ENCODE measurements at regions not wholly inside any gene's neighbourhood (a gene's known extent, or its start where the extent isn't known, plus 50 kb on each side); places are given as distances from the start of the nearest gene placed in this dataset.
"Not testable (repeated sequence)": the region's sequence is repeated elsewhere in the genome, so short reads cannot be mapped to it uniquely, and the experiment has no call there.

DNA sequence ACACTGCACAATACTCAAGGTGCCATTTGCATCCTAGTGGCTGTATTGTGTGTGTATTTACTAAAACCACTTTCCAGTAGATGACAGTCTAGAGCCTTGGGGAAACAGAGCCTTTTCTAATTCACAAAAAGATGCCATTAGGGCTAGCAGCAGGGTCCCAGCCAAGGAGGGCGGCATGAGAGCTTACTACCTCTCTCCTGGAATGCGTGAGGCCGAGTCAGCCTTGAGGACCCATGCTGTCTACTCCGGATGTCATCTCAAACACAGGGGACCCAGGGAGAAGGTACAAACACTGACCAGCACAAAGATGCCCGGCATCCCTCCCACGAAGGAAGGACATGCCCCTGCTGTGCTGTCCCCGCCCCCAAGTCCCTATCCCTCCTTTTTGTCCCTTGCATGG, 65.5 kb downstream of the CYCS start:
- TF ChIP-seq, protein P1, sequence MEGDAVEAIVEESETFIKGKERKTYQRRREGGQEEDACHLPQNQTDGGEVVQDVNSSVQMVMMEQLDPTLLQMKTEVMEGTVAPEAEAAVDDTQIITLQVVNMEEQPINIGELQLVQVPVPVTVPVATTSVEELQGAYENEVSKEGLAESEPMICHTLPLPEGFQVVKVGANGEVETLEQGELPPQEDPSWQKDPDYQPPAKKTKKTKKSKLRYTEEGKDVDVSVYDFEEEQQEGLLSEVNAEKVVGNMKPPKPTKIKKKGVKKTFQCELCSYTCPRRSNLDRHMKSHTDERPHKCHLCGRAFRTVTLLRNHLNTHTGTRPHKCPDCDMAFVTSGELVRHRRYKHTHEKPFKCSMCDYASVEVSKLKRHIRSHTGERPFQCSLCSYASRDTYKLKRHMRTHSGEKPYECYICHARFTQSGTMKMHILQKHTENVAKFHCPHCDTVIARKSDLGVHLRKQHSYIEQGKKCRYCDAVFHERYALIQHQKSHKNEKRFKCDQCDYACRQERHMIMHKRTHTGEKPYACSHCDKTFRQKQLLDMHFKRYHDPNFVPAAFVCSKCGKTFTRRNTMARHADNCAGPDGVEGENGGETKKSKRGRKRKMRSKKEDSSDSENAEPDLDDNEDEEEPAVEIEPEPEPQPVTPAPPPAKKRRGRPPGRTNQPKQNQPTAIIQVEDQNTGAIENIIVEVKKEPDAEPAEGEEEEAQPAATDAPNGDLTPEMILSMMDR (IDR thresholded peaks at IDR 0.05; ENCODE audit: control extremely low read depth, extremely low read depth, low read depth, missing control alignments), result no peak
- no peak for DNase-seq (ENCODE audit: extremely low spot score)
- ChIA-PET POLR2A (no interaction called here), CTCF (no interaction called here)

DNA sequence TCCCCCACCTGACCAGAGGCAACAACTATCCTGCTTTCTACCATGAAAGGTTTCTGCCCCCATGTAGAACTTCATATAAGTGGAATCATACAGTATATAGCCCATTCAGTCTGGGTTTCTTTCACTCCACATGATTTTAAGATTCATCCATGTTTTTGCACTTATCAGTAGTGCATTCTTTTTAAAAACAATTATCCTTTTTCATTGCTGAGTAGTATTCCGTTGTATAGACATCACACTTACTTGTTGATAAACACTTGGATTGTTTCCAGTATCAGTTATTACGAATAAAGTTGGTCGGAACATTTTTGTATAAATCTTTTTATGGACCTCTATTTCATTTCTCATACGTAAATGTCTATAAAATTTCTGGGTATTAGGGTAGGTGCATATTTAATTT, 68.7 kb downstream of the CYCS start:
- POLR2A ChIA-PET, result no interaction called here
- TF ChIP-seq, protein P1 (IDR thresholded peaks at IDR 0.05; ENCODE audit: control extremely low read depth, extremely low read depth, low read depth, missing control alignments), result no peak
- CTCF ChIA-PET, result no interaction called here
- DNase-seq (ENCODE audit: extremely low spot score), result no peak

DNA sequence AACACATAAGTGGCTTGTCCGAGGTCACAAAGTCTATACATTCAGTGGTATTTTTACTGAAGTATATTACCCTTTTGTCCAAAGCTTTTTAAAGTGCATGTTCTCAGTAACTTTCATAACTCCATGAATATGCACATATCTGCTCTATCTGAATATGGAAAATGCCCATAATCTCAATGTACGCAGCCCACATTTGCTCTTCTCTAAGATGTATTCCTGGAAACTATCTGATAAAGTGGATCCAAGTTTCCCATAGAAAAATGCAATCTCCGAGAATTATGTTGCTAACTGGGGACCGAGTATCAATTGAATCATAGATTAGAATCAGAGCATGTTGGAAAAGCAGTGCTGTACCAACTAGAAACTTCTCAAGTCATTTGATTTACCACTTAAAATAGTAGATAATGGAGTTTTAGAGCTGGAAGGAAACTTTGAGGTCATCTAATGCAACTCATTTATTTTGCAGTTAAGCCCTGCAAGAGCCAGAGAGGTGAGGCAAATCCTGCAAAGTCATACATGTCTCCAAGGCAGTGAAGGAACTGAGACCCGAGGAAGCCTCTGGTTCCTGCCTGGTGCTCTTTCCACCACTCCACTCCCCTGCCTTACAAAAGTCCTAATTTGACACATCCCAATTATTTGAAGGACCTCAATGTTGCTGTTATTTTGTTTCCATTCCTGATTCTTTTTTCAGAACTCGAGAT, 69.4 kb downstream of the CYCS start:
- no peak for DNase-seq (ENCODE audit: extremely low spot score)
- POLR2A ChIA-PET, result no interaction called here
- TF ChIP-seq, protein P1 (IDR thresholded peaks at IDR 0.05; ENCODE audit: control extremely low read depth, extremely low read depth, low read depth, missing control alignments), result no peak
- CTCF ChIA-PET, result no interaction called here

DNA sequence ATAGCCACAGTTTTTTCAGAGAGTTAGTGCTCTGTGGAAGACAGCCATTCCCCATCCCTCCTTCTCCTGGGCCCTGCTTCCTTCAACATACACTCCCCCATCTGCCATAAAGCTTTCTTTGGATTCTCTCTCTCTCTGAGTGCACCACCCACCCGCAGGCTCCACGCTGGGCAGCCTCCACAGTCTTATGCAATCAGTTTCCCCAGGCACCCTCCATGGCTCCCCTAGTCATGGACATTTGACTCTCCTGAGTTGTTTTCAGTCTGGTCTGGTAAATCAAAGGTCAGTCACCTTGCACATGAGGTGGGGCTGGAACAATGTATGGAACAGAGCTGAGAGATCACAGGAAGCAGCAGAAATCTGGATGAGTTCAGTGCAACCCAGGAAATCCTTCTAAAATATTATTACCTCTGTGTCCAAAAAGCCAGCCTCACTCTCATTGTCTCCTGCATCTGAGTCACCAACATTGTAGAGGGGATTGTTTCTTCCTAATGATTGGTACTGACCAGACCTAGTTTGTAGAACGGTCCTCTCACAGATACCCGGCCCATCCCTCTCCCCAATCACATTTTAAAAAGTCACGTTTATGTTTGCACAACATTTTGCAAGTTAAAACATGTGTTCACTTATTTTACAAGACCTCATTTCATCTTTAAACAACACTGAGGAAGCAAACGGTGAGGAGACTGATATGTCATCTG, 70.1 kb downstream of the CYCS start:
- CTCF ChIA-PET, result no interaction called here
- DNase-seq (ENCODE audit: extremely low spot score), result no peak
- POLR2A ChIA-PET, result no interaction called here
- TF ChIP-seq, protein P1 (IDR thresholded peaks at IDR 0.05; ENCODE audit: control extremely low read depth, extremely low read depth, low read depth, missing control alignments), result no peak

DNA sequence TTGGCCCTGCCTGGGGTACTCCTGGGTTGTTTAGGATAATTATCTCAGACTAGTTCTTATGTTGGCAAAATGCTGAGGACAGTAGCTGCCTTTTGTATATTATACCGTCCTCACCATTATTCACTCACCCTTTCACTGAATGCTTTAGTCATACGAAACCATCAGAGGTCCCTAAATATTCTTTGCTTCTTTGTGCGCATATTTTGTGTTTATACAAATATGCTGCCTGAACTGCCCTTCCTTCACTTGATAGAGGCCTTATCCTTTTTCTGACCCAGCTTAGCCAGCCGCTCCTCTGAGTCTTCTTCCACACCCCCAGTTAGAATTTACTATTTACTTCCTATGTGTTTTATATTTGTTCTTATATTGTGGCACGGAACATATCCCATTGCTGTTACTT, 70.2 kb upstream of the OSBPL3 start:
- no peak for DNase-seq (ENCODE audit: extremely low spot score)
- TF ChIP-seq, protein P1 (IDR thresholded peaks at IDR 0.05; ENCODE audit: control extremely low read depth, extremely low read depth, low read depth, missing control alignments), result no peak
- POLR2A ChIA-PET, result no interaction called here
- CTCF ChIA-PET, result interaction anchor here (1.2 kb wide), 1 partner anchor 17 kb away, joined by 3 read pairs; no protein-coding TSS in a partner anchor

DNA sequence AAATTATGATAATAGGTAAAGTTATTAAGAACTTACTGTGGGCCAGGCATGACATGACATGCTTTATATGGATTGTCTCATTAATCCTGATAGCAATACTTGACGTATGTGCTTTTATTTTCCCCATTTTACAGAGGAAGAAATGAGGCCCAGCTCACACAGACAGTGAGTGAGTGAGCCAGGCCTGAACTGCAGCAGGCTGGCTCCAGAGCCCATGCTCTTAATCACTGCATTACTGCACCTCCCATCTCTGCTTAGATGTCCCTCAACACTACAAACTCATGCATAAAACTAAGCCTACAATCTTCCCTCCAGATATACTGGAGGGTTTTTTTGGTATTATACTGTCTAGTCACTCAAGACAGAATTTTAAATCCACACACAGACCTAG, 68.5 kb upstream of the OSBPL3 start:
- POLR2A ChIA-PET, result no interaction called here
- no peak for DNase-seq (ENCODE audit: extremely low spot score)
- CTCF ChIA-PET, result interaction anchor here (1.3 to 1.7 kb wide), 2 partner anchors 21 to 235 kb away, joined by 3 to 5 read pairs; no protein-coding TSS in a partner anchor

DNA sequence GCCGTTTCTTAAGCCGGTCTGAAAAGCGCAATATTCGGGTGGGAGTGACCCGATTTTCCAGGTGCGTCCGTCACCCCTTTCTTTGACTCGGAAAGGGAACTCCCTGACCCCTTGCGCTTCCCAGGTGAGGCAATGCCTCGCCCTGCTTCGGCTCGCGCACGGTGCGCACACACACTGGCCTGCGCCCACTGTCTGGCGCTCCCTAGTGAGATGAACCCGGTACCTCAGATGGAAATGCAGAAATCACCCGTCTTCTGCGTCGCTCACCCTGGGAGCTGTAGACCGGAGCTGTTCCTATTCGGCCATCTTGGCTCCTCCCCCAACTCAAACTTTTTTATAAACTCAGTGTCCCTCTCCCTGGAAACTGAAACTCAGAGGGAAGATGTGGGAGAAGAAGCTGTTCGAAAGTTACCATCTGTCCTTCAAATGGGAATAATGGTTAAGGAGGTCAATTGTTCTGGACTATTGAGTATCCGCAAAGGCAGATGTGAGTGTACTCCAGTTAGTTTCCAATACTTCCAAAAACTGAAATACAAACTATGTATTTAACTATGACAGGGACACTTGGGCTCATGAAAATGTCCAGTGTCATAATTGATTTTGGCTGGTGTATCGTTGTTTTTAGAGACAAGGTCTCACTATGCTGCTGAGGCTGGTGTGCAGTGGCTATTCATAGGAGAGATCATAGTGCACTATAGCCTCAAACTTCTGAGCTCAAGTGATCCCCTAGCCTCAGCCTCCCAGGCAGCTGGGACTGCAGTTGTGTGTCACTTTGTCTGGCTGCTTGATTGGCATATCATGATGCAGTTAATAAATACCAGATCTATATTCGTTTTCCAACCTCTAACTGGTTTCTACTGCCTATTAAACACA, 67.8 kb upstream of the OSBPL3 start:
- DNase-seq (ENCODE audit: extremely low spot score); POLR2A ChIA-PET: not testable (repeated sequence)
- CTCF ChIA-PET, result interaction anchor here (1.3 to 1.7 kb wide), 2 partner anchors 22 to 235 kb away, joined by 3 to 5 read pairs; no protein-coding TSS in a partner anchor

More for the DNA sequence above, 68.5 kb upstream of the OSBPL3 start:
- TF ChIP-seq, protein P1 (IDR thresholded peaks at IDR 0.05; ENCODE audit: control extremely low read depth, extremely low read depth, low read depth, missing control alignments), result no peak
